Esophagus muscularis mucosa (tissue), 4 donors: ENCODE measurements at regions not wholly inside any gene's neighbourhood (a gene's known extent, or its start where the extent isn't known, plus 50 kb on each side); places are given as distances from the start of the nearest gene placed in this dataset.

ENCODE experiments used
- DNase-seq: peaks from one replicate; pipeline ENCODE4 v3.0.0-alpha.2; 2017; ENCODE audit errors: extremely low spot score
- H3K27ac ChIP-seq, 4 donors: fragments of 200-600 bp; sonication (generic); replicated peaks in 1 of 4; 1 replicate in 3 of 4; 2 replicates in 1 of 4; pipeline ENCODE4 v1.5.1; 2016 to 2019; ENCODE audit warnings: mild to moderate bottlenecking in 1 of 4
- H3K27me3 ChIP-seq, 4 donors: fragments of 200-600 bp; sonication (generic); one replicate each; pipeline versions ENCODE4 v1.5.1 to v1.6.0; 2016 to 2019
- H3K36me3 ChIP-seq, 4 donors: fragments of 200-600 bp; sonication (generic); one replicate each; pipeline ENCODE4 v1.5.1; 2016 to 2019
- H3K4me1 ChIP-seq, 4 donors: fragments of 200-600 bp; sonication (generic); one replicate each; pipeline ENCODE4 v1.5.1; 2016 to 2019
- H3K4me3 ChIP-seq, 4 donors: fragments of 200-600 bp; sonication (generic); 1 replicate in 2 of 4; 2 replicates in 2 of 4; pipeline ENCODE4 v1.5.1; 2016 to 2019; ENCODE audit warnings: mild to moderate bottlenecking in 4 of 4, moderate library complexity in 1 of 4
- H3K9me3 ChIP-seq, 4 donors: fragments of 200-600 bp; sonication (generic); 1 replicate in 3 of 4; 2 replicates in 1 of 4; pipeline ENCODE4 v1.5.1; 2016 to 2019
- EP300 ChIP-seq: sonication (generic); formaldehyde crosslinking; IDR thresholded peaks from one replicate; pipeline ENCODE4 v1.6.1; 2017; ENCODE audit warnings: antibody characterized with exemption
- POLR2A ChIP-seq: fragments of 450-650 bp; IDR thresholded peaks from one replicate; pipeline ENCODE4 v1.6.1; 2017; ENCODE audit warnings: antibody characterized with exemption, moderate library complexity, mild to moderate bottlenecking, low read depth
- POLR2AphosphoS5 ChIP-seq, 2 donors: sonication (generic); formaldehyde crosslinking; IDR thresholded peaks; one replicate each; pipeline ENCODE4 v1.6.1; 2017; ENCODE audit warnings: antibody characterized with exemption in 2 of 2
- WGBS: methylation state at CpG from one replicate; pipeline ENCODE4 v1.1.5; 2018; 5-methylcytosine and 5-hydroxymethylcytosine counted together
- intact Hi-C: fragments of 100-400 bp; cut with DNase I; formaldehyde crosslinking; loops from one replicate; pipeline ENCODE4 v1.15.1; 2023
- TF ChIP-seq, protein P1 (sequence below), 3 experiments: fragments of 200-600 bp in 2 of 3; fragments of 450-650 bp in 1 of 3; sonication (generic) in 2 of 3; IDR thresholded peaks; one replicate each; pipeline ENCODE4 v1.5.1; 2017 to 2019; ENCODE audit warnings: antibody characterized with exemption in 3 of 3, mild to moderate bottlenecking in 2 of 3, moderate library complexity in 1 of 3

DNA sequence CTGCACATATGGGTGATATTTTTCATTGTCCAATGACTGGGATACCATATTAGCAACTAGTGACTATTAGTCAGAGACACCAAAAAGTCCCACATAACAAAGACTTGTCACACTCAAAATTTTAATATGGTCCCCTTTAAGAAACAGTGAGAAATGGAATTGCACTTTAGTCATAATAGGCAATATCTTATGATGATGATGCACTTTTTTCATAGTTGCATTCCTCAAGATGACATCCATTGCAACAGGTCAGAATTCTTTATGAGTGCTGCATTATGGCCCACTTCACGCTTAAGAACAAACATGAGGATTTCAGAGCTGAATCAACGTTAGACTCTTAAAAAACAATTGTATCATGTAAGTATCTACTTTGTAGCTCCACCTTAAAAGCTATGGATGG lies 608.4 kb upstream of the HTR2C start:
- no peak for DNase-seq
- Histone ChIP-seq H3K9me3 (no peaks in the 10 kb centered on the region), H3K4me3 (no peak overlapping the region), H3K4me1 (no peaks in the 10 kb centered on the region), H3K36me3 (no peaks in the 10 kb centered on the region), H3K27me3 (no peaks in the 10 kb centered on the region), H3K27ac (no peak overlapping the region)
- TF ChIP-seq POLR2AphosphoS5 (IDR thresholded peaks at IDR 0.05), result no peak
- TF ChIP-seq POLR2A, result no peak
- no peak for TF ChIP-seq EP300
- TF ChIP-seq, protein P1, sequence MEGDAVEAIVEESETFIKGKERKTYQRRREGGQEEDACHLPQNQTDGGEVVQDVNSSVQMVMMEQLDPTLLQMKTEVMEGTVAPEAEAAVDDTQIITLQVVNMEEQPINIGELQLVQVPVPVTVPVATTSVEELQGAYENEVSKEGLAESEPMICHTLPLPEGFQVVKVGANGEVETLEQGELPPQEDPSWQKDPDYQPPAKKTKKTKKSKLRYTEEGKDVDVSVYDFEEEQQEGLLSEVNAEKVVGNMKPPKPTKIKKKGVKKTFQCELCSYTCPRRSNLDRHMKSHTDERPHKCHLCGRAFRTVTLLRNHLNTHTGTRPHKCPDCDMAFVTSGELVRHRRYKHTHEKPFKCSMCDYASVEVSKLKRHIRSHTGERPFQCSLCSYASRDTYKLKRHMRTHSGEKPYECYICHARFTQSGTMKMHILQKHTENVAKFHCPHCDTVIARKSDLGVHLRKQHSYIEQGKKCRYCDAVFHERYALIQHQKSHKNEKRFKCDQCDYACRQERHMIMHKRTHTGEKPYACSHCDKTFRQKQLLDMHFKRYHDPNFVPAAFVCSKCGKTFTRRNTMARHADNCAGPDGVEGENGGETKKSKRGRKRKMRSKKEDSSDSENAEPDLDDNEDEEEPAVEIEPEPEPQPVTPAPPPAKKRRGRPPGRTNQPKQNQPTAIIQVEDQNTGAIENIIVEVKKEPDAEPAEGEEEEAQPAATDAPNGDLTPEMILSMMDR (IDR thresholded peaks at IDR 0.05), result no peak
- intact Hi-C loops, result no loop called here
- WGBS, result 83% methylated on average over 2 of the region's 2 CpGs

DNA sequence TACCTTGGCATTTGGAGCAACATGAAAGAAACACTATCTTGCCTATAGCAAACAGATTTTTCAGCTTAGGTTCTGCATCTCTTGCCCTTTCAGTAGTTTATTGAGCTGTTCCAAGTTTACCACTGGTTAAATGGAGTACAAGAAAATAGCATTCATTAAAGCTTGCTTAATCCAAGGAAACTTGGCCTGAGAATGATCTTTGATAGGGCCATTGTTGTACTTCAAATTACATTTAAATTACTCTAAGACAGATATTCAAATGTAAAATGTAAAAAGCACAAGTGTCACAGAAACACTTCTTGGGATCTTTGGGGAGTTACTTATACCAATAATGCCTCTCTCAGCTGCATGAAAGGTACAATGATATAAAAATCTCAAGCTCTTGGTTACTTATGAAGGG lies 609.0 kb upstream of the HTR2C start:
- H3K27me3 ChIP-seq, result no peaks in the 10 kb centered on the region
- no peak overlapping the region for H3K4me3 ChIP-seq
- H3K9me3 ChIP-seq, result no peaks in the 10 kb centered on the region
- no peak for DNase-seq
- no peak overlapping the region for H3K27ac ChIP-seq
- H3K36me3 ChIP-seq, result no peaks in the 10 kb centered on the region
- intact Hi-C loops, result no loop called here
- no peak for TF ChIP-seq POLR2A
- TF ChIP-seq, protein P1 (IDR thresholded peaks at IDR 0.05), result no peak
- TF ChIP-seq POLR2AphosphoS5 (IDR thresholded peaks at IDR 0.05), result no peak
- TF ChIP-seq EP300, result no peak
- H3K4me1 ChIP-seq, result no peaks in the 10 kb centered on the region

DNA sequence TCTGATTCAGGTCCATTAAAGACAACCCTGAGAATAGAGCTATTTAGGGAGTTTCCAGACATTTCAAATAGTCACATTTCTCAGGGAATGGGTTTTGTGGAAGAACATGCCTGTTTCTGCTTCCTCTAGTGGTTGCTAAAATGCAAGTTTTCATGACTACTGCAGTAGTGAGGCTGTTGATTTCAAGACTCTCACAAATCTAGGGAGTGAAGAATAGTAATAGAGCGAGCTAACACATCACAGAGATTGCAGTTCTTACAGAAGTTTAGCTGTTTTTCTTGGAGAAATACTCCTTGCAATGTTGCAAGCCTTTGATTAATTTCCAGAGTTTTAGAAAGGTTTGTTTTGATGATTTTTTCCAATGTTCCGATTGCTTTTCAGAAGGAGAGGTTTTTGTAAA lies 610.2 kb upstream of the HTR2C start:
- intact Hi-C loops, result no loop called here
- no peak overlapping the region for H3K4me3 ChIP-seq
- H3K4me1 ChIP-seq, result no peaks in the 10 kb centered on the region
- no peaks in the 10 kb centered on the region for H3K36me3 ChIP-seq
- 61% methylated on average over 2 of the region's 2 CpGs for WGBS
- no peak overlapping the region for H3K27ac ChIP-seq
- no peaks in the 10 kb centered on the region for H3K9me3 ChIP-seq
- TF ChIP-seq, protein P1 (IDR thresholded peaks at IDR 0.05), result no peak
- no peak for TF ChIP-seq POLR2AphosphoS5 (IDR thresholded peaks at IDR 0.05)
- no peak for TF ChIP-seq EP300
- no peak for TF ChIP-seq POLR2A
- DNase-seq, result no peak
- H3K27me3 ChIP-seq, result no peaks in the 10 kb centered on the region

DNA sequence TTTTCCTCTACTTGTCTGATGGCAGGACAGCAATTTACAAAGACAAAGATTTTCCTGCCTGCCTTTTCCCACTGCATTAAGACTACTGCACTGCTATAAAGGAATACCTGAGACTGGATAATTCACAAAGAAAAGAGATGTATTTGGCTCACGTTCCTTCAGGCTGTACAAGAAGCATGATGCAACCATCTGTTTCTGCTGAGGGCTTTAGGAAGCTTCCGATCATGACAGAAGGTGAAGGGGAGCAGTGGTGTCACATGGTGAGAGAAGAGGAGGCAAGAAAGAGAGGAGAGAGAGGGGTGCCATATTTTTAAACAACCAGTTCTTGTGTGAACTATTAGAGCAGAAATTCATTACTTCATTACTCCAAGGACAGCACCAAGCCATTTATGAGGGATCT lies 617.1 kb upstream of the HTR2C start:
- Histone ChIP-seq H3K27me3 (no peaks in the 10 kb centered on the region), H3K36me3 (no peaks in the 10 kb centered on the region), H3K27ac (no peak overlapping the region), H3K9me3 (no peaks in the 10 kb centered on the region), H3K4me3 (no peak overlapping the region), H3K4me1 (no peaks in the 10 kb centered on the region)
- intact Hi-C loops, result no loop called here
- TF ChIP-seq EP300 (no peak), POLR2A (no peak), POLR2AphosphoS5 (IDR thresholded peaks at IDR 0.05) (no peak)
- TF ChIP-seq, protein P1 (IDR thresholded peaks at IDR 0.05), result no peak
- no peak for DNase-seq
- 69% methylated on average over 2 of the region's 2 CpGs for WGBS

DNA sequence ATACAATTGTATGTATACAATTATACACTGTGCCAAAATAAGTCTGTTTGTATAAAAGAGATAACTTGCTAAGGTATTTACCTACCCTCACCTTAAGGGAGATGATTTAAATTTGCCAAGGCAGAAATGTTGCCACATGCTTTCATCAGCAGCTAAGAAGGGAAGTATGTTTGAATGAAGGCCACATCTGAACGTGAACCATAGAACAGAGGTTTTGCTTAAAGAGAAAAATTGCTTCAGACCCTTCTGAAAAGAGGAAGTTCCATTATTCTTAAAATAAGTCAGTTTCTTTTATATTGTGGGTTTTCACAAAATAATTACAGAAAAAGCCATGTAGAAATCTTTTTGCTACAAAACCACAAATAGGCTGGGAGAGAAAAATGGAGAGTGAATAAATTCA lies 621.5 kb upstream of the HTR2C start:
- Histone ChIP-seq H3K9me3 (no peaks in the 10 kb centered on the region), H3K36me3 (no peaks in the 10 kb centered on the region), H3K4me1 (no peaks in the 10 kb centered on the region), H3K4me3 (no peak overlapping the region), H3K27me3 (no peaks in the 10 kb centered on the region), H3K27ac (no peak overlapping the region)
- no peak for DNase-seq
- intact Hi-C loops, result no loop called here
- WGBS, result 37% methylated on average over 1 of the region's 1 CpG
- TF ChIP-seq EP300 (no peak), POLR2AphosphoS5 (IDR thresholded peaks at IDR 0.05) (no peak), POLR2A (no peak)
- TF ChIP-seq, protein P1 (IDR thresholded peaks at IDR 0.05), result no peak
